Mesodermal cell (in vitro differentiated cells): ENCODE measurements at regions not wholly inside any gene's neighbourhood (a gene's known extent, or its start where the extent isn't known, plus 50 kb on each side); places are given as distances from the start of the nearest gene placed in this dataset.
A peak's percentile ranks its signal among the peaks of the same experiment; 100 is the strongest.
"Not testable (repeated sequence)": the region's sequence is repeated elsewhere in the genome, so short reads cannot be mapped to it uniquely, and the experiment has no call there.

ENCODE experiments used
- H3K27ac ChIP-seq: 2 replicates; pipeline ENCODE4 v1.7.0; 2013; ENCODE audit warnings: mild to moderate bottlenecking, low read depth, low read length, moderate library complexity; ENCODE audit not compliant: severe bottlenecking
- H3K36me3 ChIP-seq: 2 replicates; pipeline ENCODE4 v1.7.1; 2013; ENCODE audit warnings: mild to moderate bottlenecking, low read length, moderate library complexity; ENCODE audit not compliant: control insufficient read depth, insufficient read depth
- H3K4me1 ChIP-seq: one replicate; pipeline ENCODE4 v1.7.1; 2013; ENCODE audit warnings: mild to moderate bottlenecking, low read length; ENCODE audit not compliant: insufficient read depth, control insufficient read depth, poor library complexity, severe bottlenecking
- H3K4me3 ChIP-seq: 2 replicates; pipeline ENCODE4 v1.7.0; 2013; ENCODE audit warnings: low read length, control low read depth, mild to moderate bottlenecking; ENCODE audit not compliant: insufficient read depth, poor library complexity, severe bottlenecking; ENCODE audit errors: extremely low read depth
- H3K9me3 ChIP-seq: 2 replicates; pipeline ENCODE4 v1.7.1; 2013; ENCODE audit warnings: mild to moderate bottlenecking, low read length, moderate library complexity; ENCODE audit not compliant: control insufficient read depth
- WGBS, 2 experiments: methylation state at CpG; one replicate each; pipeline ENCODE4 v1.1.5; 2013; ENCODE audit warnings: missing lambda C conversion rate in 2 of 2; ENCODE audit not compliant: insufficient coverage in 2 of 2; 5-methylcytosine and 5-hydroxymethylcytosine counted together

DNA sequence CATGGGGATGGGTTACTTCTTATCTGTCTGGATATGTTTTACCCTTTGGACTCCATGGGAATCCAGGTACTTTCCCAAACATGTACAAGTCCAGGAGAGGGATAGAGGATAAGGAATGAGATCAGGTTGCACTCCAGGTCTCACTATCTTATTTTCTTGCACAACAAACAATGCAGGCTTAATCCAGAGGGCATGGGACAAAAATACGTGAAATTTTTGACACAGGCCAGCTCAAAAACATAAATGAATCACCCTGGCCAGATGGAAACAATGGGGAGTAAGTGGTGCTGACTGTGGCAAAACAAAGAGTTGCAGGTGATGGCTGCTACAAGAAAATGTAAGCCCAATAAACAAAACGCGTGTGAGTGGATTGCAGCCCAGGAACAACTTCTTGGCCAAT, 69.4 kb upstream of the GAS1 start:
- no peaks in the 10 kb centered on the region for H3K9me3 ChIP-seq
- no peak overlapping the region for H3K27ac ChIP-seq
- no peaks in the 10 kb centered on the region for H3K36me3 ChIP-seq
- no peaks in the 10 kb centered on the region for H3K4me1 ChIP-seq
- H3K4me3 ChIP-seq: no peak overlapping the region
- WGBS, 2 experiments: 100% methylated on average over 1 to 2 of the region's 3 CpGs

DNA sequence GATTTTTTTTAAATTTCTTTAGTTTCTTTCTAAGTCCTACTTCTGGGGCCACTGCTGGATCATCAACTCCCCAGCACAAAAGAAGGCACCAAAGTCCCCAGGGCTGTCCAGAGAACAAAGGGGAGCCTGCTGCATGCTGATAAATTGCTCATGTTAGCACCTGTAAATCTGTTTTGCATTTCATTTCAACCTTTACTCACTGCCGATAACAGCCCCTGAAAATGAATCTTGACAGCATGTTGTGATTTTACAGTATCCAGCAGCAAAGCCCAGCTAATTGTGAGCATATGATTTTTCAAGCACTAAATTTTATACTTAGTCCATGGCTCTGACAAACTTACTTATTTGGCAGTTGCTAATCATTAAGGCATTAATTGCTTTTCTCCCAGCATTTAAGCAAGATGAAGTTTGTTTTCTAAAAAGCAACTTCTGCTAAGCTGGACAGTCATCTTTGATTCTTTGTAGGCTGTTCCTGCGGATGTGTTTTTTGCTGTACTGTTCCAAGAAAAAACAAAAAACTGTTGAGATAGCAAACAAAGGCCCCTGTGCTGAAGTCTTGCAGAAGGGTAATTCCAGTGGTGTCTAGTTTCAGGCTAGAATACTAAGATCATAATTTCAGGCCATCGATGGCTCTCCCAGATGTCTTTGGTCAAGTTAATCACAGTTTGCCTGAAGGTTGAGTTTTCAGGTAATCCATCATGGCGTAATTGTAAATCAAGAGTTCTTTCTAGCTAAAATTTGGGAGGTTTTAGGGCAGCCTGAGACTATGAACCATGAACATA, 73.1 kb upstream of the GAS1 start:
- H3K27ac ChIP-seq: no peak overlapping the region
- 83 to 95% methylated on average over 4 of the region's 4 CpGs for WGBS, 2 experiments
- H3K9me3 ChIP-seq: peaks cover 3% of the 10 kb centered on the region
- no peaks in the 10 kb centered on the region for H3K36me3 ChIP-seq
- no peak overlapping the region for H3K4me3 ChIP-seq
- H3K4me1 ChIP-seq: no peaks in the 10 kb centered on the region

DNA sequence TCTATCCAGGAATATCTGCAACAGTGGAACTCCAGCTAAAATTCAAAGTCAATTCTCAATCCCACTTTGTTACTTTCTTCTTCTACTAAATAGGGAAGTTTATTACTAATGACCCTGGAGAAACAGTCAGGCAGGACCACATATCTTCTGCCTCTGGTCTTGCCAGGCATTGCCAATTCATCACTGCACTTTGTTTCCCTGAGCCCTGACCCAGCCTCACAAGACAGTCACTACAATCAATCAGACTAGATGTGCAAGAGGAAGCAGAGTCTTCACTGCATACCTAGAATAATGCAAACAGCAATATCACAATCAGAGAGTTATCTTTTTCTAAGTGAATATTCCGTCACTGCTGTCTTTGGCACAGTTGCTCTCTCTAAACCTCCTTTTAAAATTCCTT, 74.9 kb upstream of the GAS1 start:
- H3K27ac ChIP-seq: no peak overlapping the region
- no peak overlapping the region for H3K4me3 ChIP-seq
- WGBS, 2 experiments: no CpG with 5 or more reads among the region's 1 CpG
- H3K4me1 ChIP-seq: no peaks in the 10 kb centered on the region
- no peaks in the 10 kb centered on the region for H3K36me3 ChIP-seq
- peaks cover 4% of the 10 kb centered on the region for H3K9me3 ChIP-seq

DNA sequence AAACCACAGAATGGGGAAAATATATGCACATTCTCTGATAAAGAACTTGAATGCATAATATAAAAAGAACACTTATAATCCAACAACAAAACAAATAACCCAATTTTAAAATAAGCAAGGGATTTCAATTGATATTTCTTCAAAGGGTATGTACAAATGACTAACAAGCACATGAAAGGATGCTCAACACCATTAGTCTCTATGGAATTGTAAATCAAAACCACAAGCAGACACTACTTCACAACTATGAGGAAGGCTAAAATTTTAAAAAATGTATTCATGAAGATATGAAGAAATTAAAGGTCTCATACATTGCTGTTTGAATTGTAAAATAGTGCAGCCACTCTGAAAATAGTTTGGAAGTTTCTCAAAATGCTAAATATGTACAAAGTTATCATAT, 78.9 kb upstream of the GAS1 start:
- H3K36me3 ChIP-seq: no peaks in the 10 kb centered on the region
- no peaks in the 10 kb centered on the region for H3K4me1 ChIP-seq
- no peak overlapping the region for H3K4me3 ChIP-seq
- no peak overlapping the region for H3K27ac ChIP-seq
- peaks cover 4% of the 10 kb centered on the region for H3K9me3 ChIP-seq

DNA sequence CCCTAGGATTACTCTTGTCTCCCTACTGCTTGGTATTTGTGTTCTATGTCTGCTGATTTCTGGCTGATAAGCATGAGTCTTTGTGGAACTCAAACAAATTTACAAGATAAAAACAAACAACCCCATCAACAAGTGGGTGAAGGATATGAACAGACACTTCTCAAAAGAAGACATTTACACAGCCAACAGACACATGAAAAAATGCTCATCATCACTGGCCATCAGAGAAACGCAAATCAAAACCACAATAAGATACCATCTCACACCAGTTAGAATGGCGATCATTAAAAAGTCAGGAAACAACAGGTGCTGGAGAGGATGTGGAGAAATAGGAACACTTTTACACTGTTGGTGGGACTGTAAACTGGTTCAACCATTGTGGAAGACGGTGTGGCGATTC, 81.5 kb upstream of the GAS1 start:
- H3K4me1 ChIP-seq, H3K27ac ChIP-seq, H3K36me3 ChIP-seq, H3K4me3 ChIP-seq, H3K9me3 ChIP-seq: not testable (repeated sequence)
- WGBS, 2 experiments: no CpG with 5 or more reads among the region's 4 CpGs

DNA sequence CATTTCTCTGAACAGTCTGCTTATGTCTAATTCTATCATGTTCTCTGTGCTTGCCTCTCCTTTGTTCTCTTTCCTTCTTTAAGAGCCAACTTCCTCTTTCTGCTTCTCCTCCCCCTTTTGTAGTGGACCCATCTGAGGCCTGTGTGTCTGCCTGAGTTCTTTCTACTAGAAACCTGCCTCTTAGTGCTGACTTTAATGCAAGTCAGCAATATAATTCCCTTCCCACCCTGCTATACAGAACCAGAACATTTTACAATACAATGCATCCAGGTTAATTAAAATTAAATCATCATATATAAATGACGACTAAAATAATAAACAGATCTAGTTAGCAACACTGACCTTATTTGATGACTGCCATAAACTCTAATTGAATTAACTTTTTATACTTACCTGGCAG, 82.6 kb upstream of the GAS1 start:
- peaks cover 4% of the 10 kb centered on the region for H3K9me3 ChIP-seq
- no CpG with 5 or more reads among the region's 1 CpG for WGBS, 2 experiments
- no peak overlapping the region for H3K4me3 ChIP-seq
- H3K36me3 ChIP-seq: no peaks in the 10 kb centered on the region
- H3K4me1 ChIP-seq: no peaks in the 10 kb centered on the region
- no peak overlapping the region for H3K27ac ChIP-seq

DNA sequence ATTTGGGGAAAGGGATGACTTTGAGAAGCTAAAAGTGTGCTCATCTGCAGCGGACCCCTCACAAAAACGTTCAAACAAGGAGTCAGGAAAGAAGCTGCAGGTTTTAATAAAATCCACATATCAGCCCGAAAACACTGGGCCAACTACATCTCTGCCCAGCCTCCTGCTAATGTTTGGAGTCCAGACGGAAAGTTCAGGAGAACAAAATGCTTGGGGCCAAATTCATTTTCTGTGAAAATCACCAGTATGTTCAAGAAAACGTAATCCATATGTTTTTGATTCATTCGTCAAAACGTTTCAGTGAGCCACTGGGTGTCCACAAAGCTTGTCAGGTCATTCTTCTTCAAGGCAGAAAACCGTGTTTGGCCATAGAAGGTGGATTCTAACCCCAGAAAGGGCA, 87.5 kb upstream of the GAS1 start:
- H3K36me3 ChIP-seq: no peaks in the 10 kb centered on the region
- no peak overlapping the region for H3K4me3 ChIP-seq
- no peaks in the 10 kb centered on the region for H3K4me1 ChIP-seq
- no peak overlapping the region for H3K27ac ChIP-seq
- no peaks in the 10 kb centered on the region for H3K9me3 ChIP-seq
- 89 to 97% methylated on average over 6 to 7 of the region's 8 CpGs for WGBS, 2 experiments

DNA sequence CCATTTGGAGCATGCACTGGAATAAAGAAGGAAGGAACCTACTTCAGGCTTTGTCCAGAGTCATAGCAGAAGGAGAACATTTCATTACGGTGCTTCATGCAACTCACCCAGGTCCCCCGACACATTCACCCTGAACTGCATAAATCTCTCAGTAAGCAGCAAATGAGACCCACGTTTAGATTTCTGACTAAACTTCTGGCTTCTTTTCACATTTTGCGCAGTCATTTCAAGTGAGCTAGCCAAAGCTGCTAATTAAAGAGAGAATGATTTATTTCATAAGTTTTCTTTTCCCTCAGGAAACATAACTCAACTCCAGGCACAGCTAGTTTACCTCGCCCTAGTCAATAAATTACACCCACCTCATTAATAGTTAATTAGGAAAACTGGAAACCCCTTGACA, 88.6 kb upstream of the GAS1 start:
- Histone ChIP-seq H3K36me3 (no peaks in the 10 kb centered on the region), H3K9me3 (no peaks in the 10 kb centered on the region), H3K27ac (no peak overlapping the region), H3K4me3 (no peak overlapping the region), H3K4me1 (no peaks in the 10 kb centered on the region)
- WGBS, 2 experiments: 94 to 100% methylated on average over 2 to 3 of the region's 5 CpGs

DNA sequence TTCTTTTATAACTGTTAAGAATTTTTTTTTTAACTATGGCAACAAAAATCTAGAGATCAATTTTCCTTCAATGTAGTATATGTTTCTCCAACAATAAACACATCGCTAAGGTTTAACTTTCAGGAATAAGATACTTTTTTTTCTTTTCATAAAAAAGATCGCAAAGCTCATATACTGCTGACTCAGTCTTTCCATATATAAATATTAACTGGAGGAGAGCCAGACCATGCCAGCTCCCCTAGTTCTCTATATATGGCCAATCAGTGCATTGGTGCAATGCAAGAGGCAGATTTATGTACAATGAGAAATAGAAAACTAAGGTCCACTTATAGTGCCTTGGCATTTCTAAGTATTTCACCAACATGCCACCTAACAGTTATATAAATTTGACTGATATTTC, 89.2 kb upstream of the GAS1 start:
- 100% methylated on average over 1 of the region's 2 CpGs; no CpG with 5 or more reads in 1 of the 2 experiments for WGBS, 2 experiments
- no peaks in the 10 kb centered on the region for H3K9me3 ChIP-seq

DNA sequence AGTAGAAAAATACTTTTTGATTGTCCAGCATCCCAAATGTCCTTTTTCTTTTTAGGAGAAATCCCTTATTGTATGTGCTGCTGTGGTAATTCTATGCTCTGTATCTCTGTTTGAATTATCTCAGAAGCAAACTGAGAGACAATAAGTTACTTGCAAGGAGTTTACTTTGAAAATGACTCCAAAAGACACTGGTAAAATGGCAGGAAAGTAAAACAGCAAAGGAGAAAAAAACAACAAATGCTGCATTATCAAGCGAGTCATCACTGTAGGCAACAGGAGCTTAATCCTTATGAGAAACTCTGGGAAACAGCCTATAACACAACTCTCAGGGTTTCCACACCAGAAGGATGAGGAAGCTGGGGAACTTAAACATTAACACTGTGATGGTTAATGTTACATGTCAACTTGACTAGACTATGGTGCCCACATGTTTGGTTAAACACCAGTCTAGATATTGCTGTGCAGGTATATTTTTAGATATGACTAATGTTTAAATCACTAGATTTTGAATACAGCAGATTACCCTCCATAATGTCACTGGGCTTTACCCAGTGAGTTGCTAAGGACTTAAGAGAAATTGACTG, 92.6 kb upstream of the GAS1 start:
- no peaks in the 10 kb centered on the region for H3K9me3 ChIP-seq
- no peak overlapping the region for H3K4me3 ChIP-seq
- 80% methylated on average over 1 of the region's 1 CpG; no CpG with 5 or more reads in 1 of the 2 experiments for WGBS, 2 experiments
- no peaks in the 10 kb centered on the region for H3K4me1 ChIP-seq
- H3K27ac ChIP-seq: peak overlapping the region; percentile 51
- H3K36me3 ChIP-seq: no peaks in the 10 kb centered on the region

More for the DNA sequence above, 89.2 kb upstream of the GAS1 start:
- H3K36me3 ChIP-seq: no peaks in the 10 kb centered on the region
- H3K4me1 ChIP-seq: no peaks in the 10 kb centered on the region
- no peak overlapping the region for H3K27ac ChIP-seq
- H3K4me3 ChIP-seq: no peak overlapping the region

DNA sequence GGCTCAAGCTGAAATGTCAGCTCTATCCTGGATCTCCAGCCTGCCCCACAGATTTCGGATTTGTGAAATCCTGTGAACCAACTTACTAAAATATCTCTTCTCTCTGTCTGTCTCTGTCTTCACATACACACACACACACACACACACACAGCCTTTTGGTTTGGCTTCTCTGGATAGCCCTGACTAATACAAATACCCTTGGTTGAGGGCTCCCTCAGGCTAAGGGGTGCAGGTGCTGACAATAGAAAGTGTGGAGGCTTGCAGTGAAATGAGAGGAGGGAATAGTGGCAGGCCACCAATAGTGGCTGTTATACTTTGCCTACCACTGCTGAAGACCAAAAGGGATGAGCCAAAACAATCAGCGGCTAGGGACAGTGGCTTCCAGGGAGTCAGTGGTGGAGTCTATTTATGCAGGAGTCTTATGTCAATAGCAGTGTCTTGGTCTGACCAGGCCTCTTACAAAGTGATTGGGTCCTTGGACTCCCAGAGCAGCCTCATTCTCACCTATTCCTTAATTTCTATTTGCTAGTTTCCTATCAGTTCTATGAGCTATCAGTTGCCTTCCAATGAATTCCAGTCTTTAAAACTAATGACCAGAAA, 93.2 kb upstream of the GAS1 start:
- no peaks in the 10 kb centered on the region for H3K36me3 ChIP-seq
- no peaks in the 10 kb centered on the region for H3K9me3 ChIP-seq
- H3K4me3 ChIP-seq: no peak overlapping the region
- H3K4me1 ChIP-seq: no peaks in the 10 kb centered on the region
- no peak overlapping the region for H3K27ac ChIP-seq
- WGBS, 2 experiments: 100% methylated on average over 2 of the region's 2 CpGs; no CpG with 5 or more reads in 1 of the 2 experiments
